NCI-H82 treated with DMSO at 0.1 percent for 48 hours (cell line): ENCODE measurements at regions not wholly inside any gene's neighbourhood (a gene's known extent, or its start where the extent isn't known, plus 50 kb on each side); places are given as distances from the start of the nearest gene placed in this dataset.

Source experiments
- DNase-seq: peaks from one replicate; lab custom pipeline; 2025; ENCODE audit not compliant: unreplicated experiment; lab: John Stamatoyannopoulos, UW

- no peak for DNase-seq
These were observed 148.2 kb upstream of the NCK2 start for GRCh38 chr2:105596411-105596921.

GRCh38 chr2:105595536-105595935 lies 149.2 kb upstream of the NCK2 start:
- no peak for DNase-seq

- DNase-seq: no peak
These were observed 151.3 kb upstream of the NCK2 start for GRCh38 chr2:105593221-105593967.

- DNase-seq: no peak
These were observed 152.4 kb upstream of the NCK2 start for GRCh38 chr2:105592288-105592687.

GRCh38 chr2:105590780-105591660 lies 153.7 kb upstream of the NCK2 start:
- DNase-seq: no peak

- no peak for DNase-seq
These were observed 156.1 kb upstream of the NCK2 start for GRCh38 chr2:105588581-105588980.

- DNase-seq: no peak
These were observed 157.1 kb upstream of the NCK2 start for GRCh38 chr2:105587637-105588036.

GRCh38 chr2:105584435-105585010 lies 160.2 kb upstream of the NCK2 start:
- DNase-seq: no peak

- no peak for DNase-seq
These were observed 161.6 kb upstream of the NCK2 start for GRCh38 chr2:105582952-105583660.

- no peak for DNase-seq
These were observed 163.2 kb upstream of the NCK2 start for GRCh38 chr2:105581555-105581944.

- no peak for DNase-seq
These were observed 163.7 kb upstream of the NCK2 start for GRCh38 chr2:105580870-105581554.

GRCh38 chr2:105580216-105580615 lies 164.5 kb upstream of the NCK2 start:
- DNase-seq: no peak

GRCh38 chr2:105578166-105578565 lies 166.5 kb upstream of the NCK2 start:
- DNase-seq: no peak

GRCh38 chr2:105577762-105578161 lies 166.9 kb upstream of the NCK2 start:
- no peak for DNase-seq

- peak; percentile 33 for DNase-seq
These were observed 168.1 kb upstream of the NCK2 start for GRCh38 chr2:105576440-105577241.

- no peak for DNase-seq
These were observed 168.7 kb upstream of the NCK2 start for GRCh38 chr2:105576050-105576439.

GRCh38 chr2:105575499-105576025 lies 169.2 kb upstream of the NCK2 start:
- no peak for DNase-seq

GRCh38 chr2:105574796-105575344 lies 169.8 kb upstream of the NCK2 start:
- no peak for DNase-seq
